ENCODE measurements at regions not wholly inside any gene's neighbourhood (a gene's known extent, or its start where the extent isn't known, plus 50 kb on each side); places are given as distances from the start of the nearest gene placed in this dataset.

GRCh38 chr3:181764544-181764943 lies 52.8 kb downstream of the SOX2 start:
- no peak for ATAC-seq
- DNase-seq = no peak
- intact Hi-C loops (cut with DNase I) = no loop called here

GRCh38 chr3:181770296-181770695 lies 58.6 kb downstream of the SOX2 start:
- DNase-seq (no peak), ATAC-seq (no peak)
- intact Hi-C loops (cut with DNase I) = no loop called here

- intact Hi-C loops (cut with DNase I) = no loop called here
- DNase-seq (no peak), ATAC-seq (no peak)
Measured at GRCh38 chr3:181771120-181771519, 59.4 kb downstream of the SOX2 start.

DNA sequence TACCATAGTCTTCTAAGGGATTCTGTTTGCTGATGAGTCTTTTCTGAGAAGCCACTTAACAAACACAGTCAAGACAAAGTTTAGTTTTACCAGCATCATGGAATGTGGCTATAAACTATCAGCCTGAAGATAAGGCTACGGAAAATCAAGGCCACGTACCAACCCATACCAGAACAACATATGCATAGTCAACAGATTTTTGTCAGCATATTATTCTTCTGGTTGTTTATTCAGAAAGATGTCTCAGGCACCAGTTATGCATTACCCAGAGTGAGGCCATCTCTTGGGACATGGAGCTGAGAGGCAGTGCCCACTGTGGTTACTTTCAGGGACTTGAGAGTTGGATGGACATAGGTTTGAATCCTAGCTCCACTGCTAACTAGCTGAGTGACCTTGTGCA lies 60.4 kb downstream of the SOX2 start:
- intact Hi-C loops (cut with DNase I) = no loop called here
- no peak for ATAC-seq

DNA sequence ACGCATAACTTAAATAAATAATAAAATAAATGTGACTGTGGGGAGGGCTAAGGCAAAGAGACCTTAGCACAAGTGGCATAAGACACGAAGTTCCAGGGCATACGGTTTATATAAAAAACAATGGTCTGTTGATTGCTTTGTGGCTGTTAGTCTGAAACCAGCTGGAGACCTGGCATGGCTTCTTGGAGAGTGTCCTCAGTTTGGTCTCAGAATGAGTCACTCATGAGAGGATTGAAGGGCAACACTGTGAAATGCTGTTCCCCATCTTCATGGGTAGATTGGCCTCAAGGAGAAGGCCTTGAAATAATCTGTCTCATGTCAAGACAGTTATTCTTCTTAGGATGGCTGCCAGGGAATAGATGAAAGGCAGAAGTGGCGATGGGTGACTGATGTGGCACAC lies 62.2 kb downstream of the SOX2 start:
- no peak for ATAC-seq
- DNase-seq = no peak
- intact Hi-C loops (cut with DNase I) = no loop called here

More for the DNA sequence above, 60.4 kb downstream of the SOX2 start:
- DNase-seq = no peak

GRCh38 chr3:181782306-181782954 lies 70.7 kb downstream of the SOX2 start:
- DNase-seq = no peak
- intact Hi-C loops (cut with DNase I) = no loop called here
- no peak for ATAC-seq

- intact Hi-C loops (cut with DNase I) = no loop called here
- no peak for ATAC-seq
- DNase-seq = no peak
Measured at GRCh38 chr3:181790561-181790960, 78.8 kb downstream of the SOX2 start.

DNA sequence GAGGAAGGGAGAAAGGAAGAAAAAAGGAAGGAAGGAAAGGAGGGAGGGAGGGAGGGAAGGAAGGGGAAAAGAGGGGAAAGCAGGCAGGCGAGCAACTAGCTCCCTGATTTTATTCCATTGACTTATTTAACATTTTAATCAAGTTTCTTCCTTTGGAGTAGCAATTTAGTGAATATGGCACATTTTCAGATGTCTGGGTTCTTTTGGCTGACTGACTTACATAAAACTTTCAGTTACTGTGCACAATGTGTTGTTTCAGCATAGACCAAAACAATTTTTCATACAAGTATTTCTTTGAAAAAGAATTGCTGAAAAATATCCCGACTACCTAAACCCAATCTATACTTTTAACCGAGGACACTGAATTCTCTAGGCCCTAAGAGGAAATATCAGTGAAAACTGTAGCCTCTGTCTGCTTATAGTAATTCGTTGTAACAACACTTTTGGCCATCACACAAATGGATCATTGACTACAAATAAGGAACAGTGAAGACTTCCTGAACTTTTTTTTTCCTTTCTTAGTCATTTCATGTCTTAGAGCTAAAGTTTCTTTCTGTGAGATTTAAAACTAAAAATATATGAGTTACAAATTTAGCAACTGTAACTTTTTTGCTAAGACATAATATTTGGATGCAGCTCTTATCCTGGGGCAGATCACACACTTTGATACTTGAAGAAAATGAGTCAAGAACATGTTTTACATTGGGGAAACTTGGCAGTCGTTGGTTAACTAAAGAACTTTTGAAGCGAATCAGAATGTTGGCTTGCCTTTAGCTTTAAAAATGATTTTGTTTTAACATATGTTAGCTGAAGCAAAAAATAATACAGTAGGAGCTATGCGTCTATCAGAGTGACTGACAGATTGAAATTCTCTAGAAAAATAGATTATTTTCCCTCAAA lies 79.6 kb downstream of the SOX2 start:
- DNase-seq (no peak), ATAC-seq (no peak)
- intact Hi-C loops (cut with DNase I) = no loop called here

- intact Hi-C loops (cut with DNase I) = no loop called here
- DNase-seq (no peak), ATAC-seq (no peak)
Measured at GRCh38 chr3:181793006-181793405, 81.3 kb downstream of the SOX2 start.

DNA sequence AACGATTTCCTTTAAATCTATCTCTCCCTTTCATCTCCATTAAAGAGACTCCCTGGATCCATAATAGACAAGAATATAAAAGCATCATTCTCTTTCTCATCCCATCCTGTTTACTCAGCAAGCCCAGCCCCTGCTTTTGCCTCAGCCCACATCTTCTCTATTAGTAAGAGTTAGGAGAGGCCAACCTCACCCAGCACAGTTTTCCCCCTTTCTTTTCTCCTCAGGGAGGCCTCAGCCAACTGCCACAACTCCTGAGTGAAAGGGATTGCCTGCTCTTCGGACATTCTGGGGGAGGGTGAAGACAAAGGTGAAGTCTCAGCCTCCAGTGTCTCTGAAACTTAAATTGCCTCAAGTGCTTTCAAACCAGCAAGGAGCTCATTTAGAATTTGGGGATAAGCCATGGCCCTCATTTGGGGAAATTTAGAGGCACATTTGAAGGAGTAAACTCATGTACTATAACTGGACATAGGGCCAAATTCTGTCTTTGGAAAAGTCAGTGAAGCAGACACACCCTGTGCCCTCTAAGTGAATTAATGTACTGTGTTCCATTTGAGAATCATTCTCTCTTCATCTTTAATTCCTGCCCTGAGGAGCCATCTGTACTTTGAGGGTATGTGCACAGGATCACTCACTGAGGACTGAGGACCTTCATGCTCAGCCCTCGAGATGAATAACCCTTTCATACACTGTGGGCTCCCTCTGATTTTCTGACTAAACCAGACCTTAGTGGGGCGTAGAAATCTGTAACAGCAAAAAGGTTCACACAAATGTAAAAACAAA lies 82.5 kb downstream of the SOX2 start:
- DNase-seq (no peak), ATAC-seq (no peak)
- intact Hi-C loops (cut with DNase I) = no loop called here

- intact Hi-C loops (cut with DNase I) = no loop called here
- no peak for DNase-seq
- no peak for ATAC-seq
Measured at GRCh38 chr3:181796641-181797040, 84.9 kb downstream of the SOX2 start.

GRCh38 chr3:181797431-181797830 lies 85.7 kb downstream of the SOX2 start:
- intact Hi-C loops (cut with DNase I) = no loop called here
- ATAC-seq = no peak
- DNase-seq = no peak

DNA sequence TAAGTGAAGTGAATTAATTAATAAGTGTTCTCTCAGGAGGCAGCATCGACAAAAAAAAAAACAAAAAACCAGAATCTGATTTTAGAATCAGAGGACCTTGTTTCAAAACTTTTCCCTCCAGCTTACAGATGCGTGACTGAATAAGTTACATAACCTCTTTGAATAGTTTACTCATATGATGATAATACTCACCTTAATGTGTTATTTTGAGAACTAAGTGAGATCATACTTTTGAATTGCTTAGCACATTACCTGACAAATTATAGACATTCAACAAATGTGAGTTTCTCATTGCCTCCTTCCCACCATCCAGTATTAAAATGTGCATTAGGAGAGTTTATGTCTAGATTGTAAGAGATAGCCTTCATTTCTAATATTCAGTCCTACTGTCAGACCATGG lies 94.0 kb downstream of the SOX2 start:
- intact Hi-C loops (cut with DNase I) = no loop called here
- no peak for ATAC-seq
- DNase-seq = no peak

GRCh38 chr3:181808053-181808452 lies 96.3 kb downstream of the SOX2 start:
- intact Hi-C loops (cut with DNase I) = no loop called here
- no peak for ATAC-seq
- no peak for DNase-seq

- intact Hi-C loops (cut with DNase I) = no loop called here
- DNase-seq (no peak), ATAC-seq (no peak)
Measured at GRCh38 chr3:181823716-181824115, 112.0 kb downstream of the SOX2 start.

DNA sequence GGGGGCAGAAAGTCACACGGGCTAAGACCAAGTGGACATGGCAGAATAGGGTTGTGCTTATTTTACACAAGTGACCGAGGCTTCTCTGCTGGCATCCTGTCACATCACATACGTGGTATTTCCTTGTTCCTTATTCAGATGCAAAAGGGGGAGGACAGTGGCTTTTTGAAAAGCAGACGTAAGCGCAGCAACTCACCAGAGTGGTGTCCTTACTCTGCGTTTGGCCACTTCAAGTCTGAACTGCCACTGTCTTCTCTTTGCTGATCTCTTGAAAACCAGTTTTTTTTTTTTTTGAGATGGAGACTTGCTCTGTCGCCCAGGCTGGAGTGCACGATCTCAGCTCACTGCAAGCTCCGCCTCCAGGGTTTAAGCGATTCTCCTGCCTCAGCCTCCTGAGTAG lies 113.2 kb downstream of the SOX2 start:
- intact Hi-C loops (cut with DNase I) = no loop called here
- DNase-seq (no peak), ATAC-seq (no peak)

GRCh38 chr3:181839039-181839915 lies 127.6 kb downstream of the SOX2 start:
- DNase-seq (no peak), ATAC-seq (no peak)
- intact Hi-C loops (cut with DNase I) = no loop called here

GRCh38 chr3:181839916-181840297 lies 128.2 kb downstream of the SOX2 start:
- DNase-seq (no peak), ATAC-seq (no peak)
- intact Hi-C loops (cut with DNase I) = no loop called here

DNA sequence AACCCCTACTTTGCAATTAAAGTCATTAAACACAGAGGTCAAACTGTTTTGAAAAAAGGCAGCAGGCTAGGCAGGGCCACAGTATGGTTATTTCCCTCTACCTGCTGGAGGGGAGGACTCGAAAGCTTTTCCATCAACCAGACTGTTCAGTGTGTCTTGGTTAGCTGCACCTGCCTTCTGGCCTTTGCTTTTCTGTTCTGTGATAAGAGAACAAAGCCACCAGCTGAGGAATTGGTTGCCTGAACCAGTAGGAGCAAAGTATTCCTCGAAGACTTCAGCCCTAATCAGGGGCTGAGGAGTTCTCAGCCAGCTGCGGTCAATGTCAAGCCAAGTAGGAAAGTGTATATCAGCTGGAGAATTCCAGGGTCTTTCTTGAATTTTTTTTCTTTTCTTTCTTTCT lies 132.5 kb downstream of the SOX2 start:
- no peak for ATAC-seq
- intact Hi-C loops (cut with DNase I) = no loop called here
- DNase-seq = no peak
